ENCODE measurements at regions not wholly inside any gene's neighbourhood (a gene's known extent, or its start where the extent isn't known, plus 50 kb on each side); places are given as distances from the start of the nearest gene placed in this dataset.

DNA sequence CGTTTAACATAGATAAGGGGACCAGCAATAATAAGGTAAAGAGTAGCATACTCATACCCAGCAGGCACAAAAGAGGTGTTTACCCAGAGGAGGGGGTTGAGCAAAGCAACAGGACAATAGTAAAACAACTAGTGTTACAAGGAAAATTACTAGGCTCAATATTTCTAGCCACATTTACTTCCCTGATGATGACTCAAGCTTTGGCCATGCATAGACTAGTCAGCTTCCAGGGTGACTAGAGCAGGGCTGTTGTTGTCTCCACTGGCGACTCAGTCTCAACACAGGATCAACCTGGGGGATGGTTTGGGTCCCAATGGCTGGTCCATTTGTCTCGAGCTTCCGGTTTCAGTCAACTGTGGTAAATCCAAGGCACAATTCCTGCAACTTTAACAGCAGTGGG, 217.7 kb upstream of the KCND2 start:
- TF ChIP-seq, protein P1, sequence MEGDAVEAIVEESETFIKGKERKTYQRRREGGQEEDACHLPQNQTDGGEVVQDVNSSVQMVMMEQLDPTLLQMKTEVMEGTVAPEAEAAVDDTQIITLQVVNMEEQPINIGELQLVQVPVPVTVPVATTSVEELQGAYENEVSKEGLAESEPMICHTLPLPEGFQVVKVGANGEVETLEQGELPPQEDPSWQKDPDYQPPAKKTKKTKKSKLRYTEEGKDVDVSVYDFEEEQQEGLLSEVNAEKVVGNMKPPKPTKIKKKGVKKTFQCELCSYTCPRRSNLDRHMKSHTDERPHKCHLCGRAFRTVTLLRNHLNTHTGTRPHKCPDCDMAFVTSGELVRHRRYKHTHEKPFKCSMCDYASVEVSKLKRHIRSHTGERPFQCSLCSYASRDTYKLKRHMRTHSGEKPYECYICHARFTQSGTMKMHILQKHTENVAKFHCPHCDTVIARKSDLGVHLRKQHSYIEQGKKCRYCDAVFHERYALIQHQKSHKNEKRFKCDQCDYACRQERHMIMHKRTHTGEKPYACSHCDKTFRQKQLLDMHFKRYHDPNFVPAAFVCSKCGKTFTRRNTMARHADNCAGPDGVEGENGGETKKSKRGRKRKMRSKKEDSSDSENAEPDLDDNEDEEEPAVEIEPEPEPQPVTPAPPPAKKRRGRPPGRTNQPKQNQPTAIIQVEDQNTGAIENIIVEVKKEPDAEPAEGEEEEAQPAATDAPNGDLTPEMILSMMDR (IDR thresholded peaks at IDR 0.05; ENCODE audit: low read depth, low read length), result no peak
- TF ChIP-seq EZH2phosphoT487 (IDR thresholded peaks at IDR 0.05; ENCODE audit: low read depth), result no peak

All from OCI-LY3 (cell line).